Ovary (tissue), 3 donors: ENCODE measurements at regions not wholly inside any gene's neighbourhood (a gene's known extent, or its start where the extent isn't known, plus 50 kb on each side); places are given as distances from the start of the nearest gene placed in this dataset.

ENCODE experiments used
- CTCF ChIP-seq, 3 donors: fragments of 450-650 bp in 2 of 3; fragments of 200-600 bp in 1 of 3; IDR thresholded peaks; one replicate each; pipeline versions ENCODE4 v1.5.1 to v1.8.0; 2016 to 2022; ENCODE audit warnings: antibody characterized with exemption in 3 of 3, mild to moderate bottlenecking in 1 of 3
- EP300 ChIP-seq: sonication (generic); formaldehyde crosslinking; IDR thresholded peaks from one replicate; pipeline ENCODE4 v1.6.1; 2017; ENCODE audit warnings: antibody characterized with exemption
- POLR2A ChIP-seq: fragments of 450-650 bp; IDR thresholded peaks from one replicate; pipeline ENCODE4 v1.6.1; 2017; ENCODE audit warnings: antibody characterized with exemption, mild to moderate bottlenecking, moderate library complexity
- donor health status: DM: no; HTN: no; CAD: no.

DNA sequence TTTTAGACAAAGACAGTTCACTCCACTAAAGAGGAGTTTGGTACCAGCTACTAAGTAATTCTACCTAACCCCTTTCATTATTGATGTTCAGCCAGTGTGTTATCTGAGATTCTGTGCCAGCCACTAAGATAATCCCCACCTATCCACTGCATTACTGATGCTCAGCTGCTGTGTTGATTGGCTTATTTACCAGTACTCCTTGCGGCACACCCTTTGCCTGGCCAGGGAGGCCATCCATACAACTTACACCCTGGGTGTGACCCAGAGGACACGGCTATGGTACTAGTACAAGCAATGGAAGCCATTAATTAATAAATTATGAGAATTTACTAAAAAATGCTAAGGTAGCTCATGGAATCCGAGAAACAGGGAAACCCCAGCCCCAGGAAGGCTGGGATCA is 290.7 kb upstream of the CTNNB1 start:
- TF ChIP-seq CTCF (IDR thresholded peaks at IDR 0.05) (no peak), POLR2A (no peak), EP300 (no peak)
